BLaER1 treated with 17β-estradiol and CSF1 and Interleukin-3, amounts not matched to agents 10 nM and 100 nM (cell line): ENCODE measurements at regions not wholly inside any gene's neighbourhood (a gene's known extent, or its start where the extent isn't known, plus 50 kb on each side); places are given as distances from the start of the nearest gene placed in this dataset.

Experiments
- H3K27ac ChIP-seq, 11 experiments: shearing (Covaris generic); formaldehyde crosslinking; 2 replicates each; pipeline ENCODE4 v1.8.1; 2022
- H3K27me3 ChIP-seq, 11 experiments: shearing (Covaris generic); formaldehyde crosslinking; 2 replicates each; pipeline ENCODE4 v1.8.1; 2022
- H3K36me3 ChIP-seq, 11 experiments: shearing (Covaris generic); formaldehyde crosslinking; 2 replicates each; pipeline ENCODE4 v1.8.1; 2022
- H3K4me1 ChIP-seq, 10 experiments: shearing (Covaris generic); formaldehyde crosslinking; 2 replicates each; pipeline ENCODE4 v1.8.1; 2022
- H3K4me2 ChIP-seq, 11 experiments: shearing (Covaris generic); formaldehyde crosslinking; 2 replicates each; pipeline ENCODE4 v1.8.1; 2022
- H3K4me3 ChIP-seq, 10 experiments: shearing (Covaris generic); formaldehyde crosslinking; 2 replicates each; pipeline ENCODE4 v1.8.1; 2022
- H3K9ac ChIP-seq, 11 experiments: shearing (Covaris generic); formaldehyde crosslinking; 2 replicates each; pipeline ENCODE4 v1.8.1; 2022
- H3K9me3 ChIP-seq, 11 experiments: shearing (Covaris generic); formaldehyde crosslinking; replicated peaks in 1 of 11; 2 replicates each; pipeline ENCODE4 v1.8.1; 2022
- H4K20me1 ChIP-seq, 11 experiments: shearing (Covaris generic); formaldehyde crosslinking; 2 replicates each; pipeline ENCODE4 v1.8.1; 2022
- Cebpa-rat ChIP-seq, 11 experiments: shearing (Covaris generic); IDR thresholded peaks; 2 replicates each; pipeline ENCODE4 v1.8.1; 2022

GRCh38 chr12:88746386-88746785, 166.1 kb upstream of the KITLG start:
- no peaks in the 10 kb centered on the region for H4K20me1 ChIP-seq
- H3K4me2 ChIP-seq, result no peak overlapping the region
- TF ChIP-seq Cebpa-rat (IDR thresholded peaks at IDR 0.05), result no peak
- H3K4me3 ChIP-seq, result no peak overlapping the region
- H3K27me3 ChIP-seq, result no peaks in the 10 kb centered on the region
- no peaks in the 10 kb centered on the region for H3K4me1 ChIP-seq
- H3K36me3 ChIP-seq, result no peaks in the 10 kb centered on the region
- H3K9ac ChIP-seq, result no peak overlapping the region
- H3K9me3 ChIP-seq, result no peaks in the 10 kb centered on the region
- no peak overlapping the region for H3K27ac ChIP-seq

GRCh38 chr12:88743946-88744685, 163.8 kb upstream of the KITLG start:
- Histone ChIP-seq H3K27ac (no peak overlapping the region), H3K4me2 (no peak overlapping the region), H3K9ac (no peak overlapping the region), H3K27me3 (no peaks in the 10 kb centered on the region), H4K20me1 (no peaks in the 10 kb centered on the region), H3K4me1 (no peaks in the 10 kb centered on the region), H3K36me3 (no peaks in the 10 kb centered on the region), H3K4me3 (no peak overlapping the region), H3K9me3 (no peaks in the 10 kb centered on the region)
- TF ChIP-seq Cebpa-rat (IDR thresholded peaks at IDR 0.05), result no peak

- H3K27me3 ChIP-seq, result no peaks in the 10 kb centered on the region
- no peak overlapping the region for H3K4me2 ChIP-seq
- no peak overlapping the region for H3K4me3 ChIP-seq
- TF ChIP-seq Cebpa-rat (IDR thresholded peaks at IDR 0.05), result no peak
- H3K9me3 ChIP-seq, result no peaks in the 10 kb centered on the region
- H3K27ac ChIP-seq, result no peak overlapping the region
- no peaks in the 10 kb centered on the region for H3K4me1 ChIP-seq
- H3K36me3 ChIP-seq, result no peaks in the 10 kb centered on the region
- no peaks in the 10 kb centered on the region for H4K20me1 ChIP-seq
- H3K9ac ChIP-seq, result no peak overlapping the region
Measured at GRCh38 chr12:88737838-88738472, 157.7 kb upstream of the KITLG start.

DNA sequence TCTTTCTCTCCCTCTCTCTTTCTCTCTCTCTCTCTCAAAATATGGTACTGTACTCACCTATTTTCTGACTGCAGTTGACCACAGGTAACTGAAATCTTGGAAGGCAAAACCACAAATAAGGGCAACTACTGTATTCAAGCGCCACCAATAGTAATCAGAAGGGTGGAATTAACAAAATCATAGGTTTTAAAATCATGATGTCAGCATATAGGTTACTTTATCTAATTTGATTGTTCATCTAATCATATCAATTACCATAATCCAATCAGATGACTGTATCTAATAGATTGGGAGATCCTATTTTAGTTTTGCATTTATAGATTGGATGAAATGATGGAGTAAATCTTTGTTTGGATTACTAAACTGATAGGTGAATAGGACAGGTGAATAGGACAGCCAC, 155.8 kb upstream of the KITLG start:
- no peak overlapping the region for H3K27ac ChIP-seq
- H3K4me1 ChIP-seq, result no peaks in the 10 kb centered on the region
- no peaks in the 10 kb centered on the region for H4K20me1 ChIP-seq
- no peaks in the 10 kb centered on the region for H3K36me3 ChIP-seq
- H3K9me3 ChIP-seq, result no peaks in the 10 kb centered on the region
- no peak overlapping the region for H3K9ac ChIP-seq
- no peak overlapping the region for H3K4me2 ChIP-seq
- H3K27me3 ChIP-seq, result no peaks in the 10 kb centered on the region
- H3K4me3 ChIP-seq, result no peak overlapping the region
- no peak for TF ChIP-seq Cebpa-rat (IDR thresholded peaks at IDR 0.05)

GRCh38 chr12:88733008-88733407, 152.7 kb upstream of the KITLG start:
- H3K9me3 ChIP-seq, result no peaks in the 10 kb centered on the region

GRCh38 chr12:88729196-88729595, 148.9 kb upstream of the KITLG start:
- TF ChIP-seq Cebpa-rat (IDR thresholded peaks at IDR 0.05), result no peak
- H3K9me3 ChIP-seq, result no peaks in the 10 kb centered on the region

More at GRCh38 chr12:88733008-88733407, 152.7 kb upstream of the KITLG start:
- Histone ChIP-seq H3K36me3 (no peaks in the 10 kb centered on the region), H3K27me3 (no peaks in the 10 kb centered on the region), H3K4me2 (no peak overlapping the region), H3K4me1 (no peaks in the 10 kb centered on the region), H4K20me1 (no peaks in the 10 kb centered on the region), H3K4me3 (no peak overlapping the region), H3K9ac (no peak overlapping the region), H3K27ac (no peak overlapping the region)
- no peak for TF ChIP-seq Cebpa-rat (IDR thresholded peaks at IDR 0.05)

GRCh38 chr12:88726806-88727720, 146.8 kb upstream of the KITLG start:
- no peak for TF ChIP-seq Cebpa-rat (IDR thresholded peaks at IDR 0.05)
- Histone ChIP-seq H3K4me2 (no peak overlapping the region), H3K9ac (no peak overlapping the region), H4K20me1 (no peaks in the 10 kb centered on the region), H3K27ac (no peak overlapping the region), H3K4me1 (no peaks in the 10 kb centered on the region), H3K4me3 (no peak overlapping the region), H3K27me3 (no peaks in the 10 kb centered on the region), H3K9me3 (no peaks in the 10 kb centered on the region), H3K36me3 (no peaks in the 10 kb centered on the region)

More at GRCh38 chr12:88729196-88729595, 148.9 kb upstream of the KITLG start:
- Histone ChIP-seq H3K9ac (no peak overlapping the region), H3K27ac (no peak overlapping the region), H3K36me3 (no peaks in the 10 kb centered on the region), H3K4me2 (no peak overlapping the region), H3K4me1 (no peaks in the 10 kb centered on the region), H3K4me3 (no peak overlapping the region), H4K20me1 (no peaks in the 10 kb centered on the region), H3K27me3 (no peaks in the 10 kb centered on the region)

DNA sequence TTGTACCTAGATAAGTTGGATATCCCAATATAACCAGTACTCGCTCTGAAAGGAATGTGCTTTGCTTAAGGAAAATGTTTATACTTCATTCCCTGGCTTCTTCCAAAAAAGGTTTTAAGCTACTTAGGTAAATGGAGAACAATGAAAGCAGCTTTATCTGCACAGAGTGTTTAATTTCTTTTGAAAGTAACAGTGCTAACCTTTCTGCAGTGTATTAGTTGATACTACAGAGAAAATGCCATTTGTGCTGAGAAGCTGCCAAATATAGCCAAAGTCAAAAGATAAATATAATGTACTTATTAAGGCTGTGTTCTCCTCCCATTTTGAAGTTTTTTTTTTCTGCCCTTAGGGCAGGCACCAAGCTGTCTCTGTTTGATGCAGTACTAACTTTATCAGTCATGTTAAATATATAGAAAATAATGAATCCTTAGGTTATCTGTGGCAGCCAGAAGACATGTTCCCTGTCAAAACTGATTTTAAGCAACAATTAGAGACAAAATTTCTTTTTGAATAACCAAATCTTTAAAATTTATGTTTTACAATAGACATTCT, 145.4 kb upstream of the KITLG start:
- no peaks in the 10 kb centered on the region for H3K4me1 ChIP-seq
- no peaks in the 10 kb centered on the region for H4K20me1 ChIP-seq
- TF ChIP-seq Cebpa-rat (IDR thresholded peaks at IDR 0.05), result no peak

DNA sequence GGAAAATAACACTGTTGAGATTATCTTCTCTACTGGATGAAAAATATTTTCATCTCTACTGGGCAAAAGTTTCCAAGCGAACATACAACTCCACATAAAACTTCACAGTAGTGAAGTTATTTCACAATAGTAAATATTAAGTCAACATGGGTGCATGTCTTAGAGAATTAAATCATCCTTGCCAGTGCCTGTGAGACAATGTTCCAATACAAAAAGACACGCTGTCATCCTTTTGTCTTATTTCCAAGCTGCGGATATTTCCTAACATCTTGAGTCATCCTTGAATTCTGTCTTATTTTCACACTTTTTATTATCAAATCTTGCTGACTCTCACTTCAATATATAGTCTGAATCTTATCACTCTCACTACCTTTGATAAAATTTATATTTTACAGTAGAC, 142.9 kb upstream of the KITLG start:
- H3K4me3 ChIP-seq, result no peak overlapping the region
- H3K9ac ChIP-seq, result no peak overlapping the region
- H3K4me2 ChIP-seq, result no peak overlapping the region
- no peak for TF ChIP-seq Cebpa-rat (IDR thresholded peaks at IDR 0.05)
- no peaks in the 10 kb centered on the region for H3K4me1 ChIP-seq
- H3K36me3 ChIP-seq, result no peaks in the 10 kb centered on the region
- no peak overlapping the region for H3K27ac ChIP-seq
- H3K9me3 ChIP-seq, result no peaks in the 10 kb centered on the region
- H4K20me1 ChIP-seq, result no peaks in the 10 kb centered on the region
- no peaks in the 10 kb centered on the region for H3K27me3 ChIP-seq

More for the DNA sequence above, 145.4 kb upstream of the KITLG start:
- no peaks in the 10 kb centered on the region for H3K36me3 ChIP-seq
- no peak overlapping the region for H3K9ac ChIP-seq
- H3K9me3 ChIP-seq, result no peaks in the 10 kb centered on the region
- no peaks in the 10 kb centered on the region for H3K27me3 ChIP-seq
- no peak overlapping the region for H3K4me3 ChIP-seq
- H3K4me2 ChIP-seq, result no peak overlapping the region
- no peak overlapping the region for H3K27ac ChIP-seq
